ENCODE measurements at regions not wholly inside any gene's neighbourhood (a gene's known extent, or its start where the extent isn't known, plus 50 kb on each side); places are given as distances from the start of the nearest gene placed in this dataset.

- TF ChIP-seq ZFP1 (CRISPR knock-in tag; IDR thresholded peaks at IDR 0.05): no peak
These were observed 336.8 kb upstream of the CHRM3 start (continued) for GRCh38 chr1:239049571-239049970.

GRCh38 chr1:239044829-239045228, 341.5 kb upstream of the CHRM3 start:
- no peak overlapping the region for H3K4me3 ChIP-seq (replicated peaks in 1 of 3; ENCODE audit: insufficient read depth in 1 of 3, low read depth in 2 of 3, low read length in 3 of 3)
- intact Hi-C loops (cut with micrococcal nuclease; ENCODE audit: unreplicated experiment): no loop called here

GRCh38 chr1:239040523-239040922, 345.8 kb upstream of the CHRM3 start:
- Histone ChIP-seq H3K36me3 (replicated peaks in 1 of 2; ENCODE audit: control insufficient read depth in 1 of 2, insufficient read depth in 2 of 2, low read length in 2 of 2) (no peaks in the 10 kb centered on the region), H3K4me3 (replicated peaks in 1 of 3; ENCODE audit: insufficient read depth in 1 of 3, low read depth in 2 of 3, low read length in 3 of 3) (no peak overlapping the region), H3K4me2 (ENCODE audit: low read depth, low read length) (no peak overlapping the region), H4K20me1 (ENCODE audit: insufficient read depth, low read length) (no peaks in the 10 kb centered on the region), H3K4me1 (ENCODE audit: insufficient read depth, low read length) (no peaks in the 10 kb centered on the region), H3K9me3 (ENCODE audit: low read length) (peaks cover 93% of the 10 kb centered on the region), H3K79me2 (ENCODE audit: insufficient read depth, low read length) (no peaks in the 10 kb centered on the region), H2AFZ (ENCODE audit: low read length) (no peak overlapping the region), H3K9ac (ENCODE audit: insufficient read depth, low read depth, low read length) (no peak overlapping the region), H3K27me3 (ENCODE audit: control insufficient read depth in 1 of 2, insufficient read depth in 2 of 2, low read length in 2 of 2) (no peaks in the 10 kb centered on the region), H3K27ac (ENCODE audit: extremely low read length, insufficient read depth, low read length) (no peak overlapping the region)
- FAIRE-seq (no peak), ATAC-seq (no peak), DNase-seq (ENCODE audit: low spot score) (no peak)
- 1% methylated on average over 2 of the region's 2 CpGs for WGBS (ENCODE audit: low lambda C conversion rate)
- in situ Hi-C loops (cut with HindIII; ENCODE audit: extremely low pct_ligation_motif_present, low pct_unique_long_range_greater_than_20kb) (no loop called here), intact Hi-C loops (cut with micrococcal nuclease; ENCODE audit: unreplicated experiment) (no loop called here)
- ChIA-PET POLR2A (no interaction called here), CTCF (ENCODE audit: low intra/inter-chr PET ratio, low total read pairs) (no interaction called here)
- BruUV-seq (replicated peaks): no TSS peak
- TF ChIP-seq MXD3 (CRISPR knock-in tag; IDR thresholded peaks at IDR 0.05) (no peak), ZFP36 (IDR thresholded peaks at IDR 0.05; ENCODE audit: borderline replicate concordance, low read depth, low read length, partially characterized antibody) (no peak), RFX5 (IDR thresholded peaks at IDR 0.05; ENCODE audit: low read depth, low read length) (no peak), ZNF563 (CRISPR knock-in tag; IDR thresholded peaks at IDR 0.05) (no peak), REL (CRISPR knock-in tag; conservative IDR thresholded peaks at IDR 0.05) (no peak), CERS6 (CRISPR knock-in tag; IDR thresholded peaks at IDR 0.05) (no peak), ZNF644 (CRISPR knock-in tag; IDR thresholded peaks at IDR 0.05; ENCODE audit: low read depth) (no peak), ZNF775 (CRISPR knock-in tag; IDR thresholded peaks at IDR 0.05; ENCODE audit: borderline replicate concordance) (no peak), ZMYM2 (CRISPR knock-in tag; IDR thresholded peaks at IDR 0.05) (no peak), HMG20A (CRISPR knock-in tag; IDR thresholded peaks at IDR 0.05; ENCODE audit: borderline replicate concordance) (no peak), ZSCAN30 (CRISPR knock-in tag; IDR thresholded peaks at IDR 0.05) (no peak), ZNF776 (CRISPR knock-in tag; IDR thresholded peaks at IDR 0.05) (no peak), FOXK2 (IDR thresholded peaks at IDR 0.05) (no peak)

More at GRCh38 chr1:239044829-239045228, 341.5 kb upstream of the CHRM3 start:
- Histone ChIP-seq H3K9me3 (ENCODE audit: low read length) (peaks cover 88% of the 10 kb centered on the region), H4K20me1 (ENCODE audit: insufficient read depth, low read length) (no peaks in the 10 kb centered on the region), H3K79me2 (ENCODE audit: insufficient read depth, low read length) (no peaks in the 10 kb centered on the region), H3K27ac (ENCODE audit: extremely low read length, insufficient read depth, low read length) (no peak overlapping the region), H3K9ac (ENCODE audit: insufficient read depth, low read depth, low read length) (no peak overlapping the region), H3K27me3 (ENCODE audit: control insufficient read depth in 1 of 2, insufficient read depth in 2 of 2, low read length in 2 of 2) (no peaks in the 10 kb centered on the region), H2AFZ (ENCODE audit: low read length) (no peak overlapping the region), H3K4me1 (ENCODE audit: insufficient read depth, low read length) (no peaks in the 10 kb centered on the region), H3K36me3 (replicated peaks in 1 of 2; ENCODE audit: control insufficient read depth in 1 of 2, insufficient read depth in 2 of 2, low read length in 2 of 2) (no peaks in the 10 kb centered on the region), H3K4me2 (ENCODE audit: low read depth, low read length) (no peak overlapping the region)
- BruUV-seq (replicated peaks): no TSS peak
- FAIRE-seq: no peak
- TF ChIP-seq RFX1 (IDR thresholded peaks at IDR 0.05) (no peak), ZNF660 (CRISPR knock-in tag; IDR thresholded peaks at IDR 0.05; ENCODE audit: borderline replicate concordance, low read depth) (no peak), ZNF280B (CRISPR knock-in tag; IDR thresholded peaks at IDR 0.05; ENCODE audit: borderline replicate concordance) (no peak), RARG (CRISPR knock-in tag; IDR thresholded peaks at IDR 0.05; ENCODE audit: low read depth) (no peak)
- no peak for DNase-seq (ENCODE audit: low spot score)
- ChIA-PET POLR2A (no interaction called here), CTCF (ENCODE audit: low intra/inter-chr PET ratio, low total read pairs) (no interaction called here)
- WGBS (ENCODE audit: low lambda C conversion rate): 3% methylated on average over 3 of the region's 3 CpGs
- ATAC-seq: no peak
- in situ Hi-C loops (cut with HindIII; ENCODE audit: extremely low pct_ligation_motif_present, low pct_unique_long_range_greater_than_20kb): no loop called here
